D341Med (cell line): ENCODE measurements at regions not wholly inside any gene's neighbourhood (a gene's known extent, or its start where the extent isn't known, plus 50 kb on each side); places are given as distances from the start of the nearest gene placed in this dataset.
"Not testable (repeated sequence)": the region's sequence is repeated elsewhere in the genome, so short reads cannot be mapped to it uniquely, and the experiment has no call there.

Source experiments
- DNase-seq: peaks from one replicate; pipeline ENCODE4 v3.0.0; 2012; ENCODE audit warnings: low spot score

- DNase-seq: no peak
Observed at GRCh38 chrX:75673468-75673867, 111.6 kb downstream of the MAGEE2 start.

DNA sequence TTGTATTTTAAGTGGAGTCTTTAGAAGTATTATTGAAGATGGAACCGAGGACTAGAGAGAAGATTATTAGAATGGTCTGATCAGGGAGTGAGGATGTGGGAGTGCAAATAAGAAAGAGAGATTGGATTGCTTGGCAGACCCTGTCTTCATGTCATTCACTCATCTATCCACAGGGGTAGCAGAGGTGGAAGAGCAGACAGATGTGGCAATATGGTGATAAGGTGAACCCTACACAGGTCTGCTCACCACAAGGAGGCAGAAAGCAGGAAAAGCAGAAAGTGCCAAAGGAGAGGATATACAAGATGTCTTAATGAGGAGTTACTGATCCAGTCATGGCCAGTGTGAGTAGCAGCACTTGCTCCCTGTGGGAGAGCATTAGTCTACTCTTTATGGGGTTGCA is 129.4 kb downstream of the MAGEE2 start:
- DNase-seq: no peak

DNA sequence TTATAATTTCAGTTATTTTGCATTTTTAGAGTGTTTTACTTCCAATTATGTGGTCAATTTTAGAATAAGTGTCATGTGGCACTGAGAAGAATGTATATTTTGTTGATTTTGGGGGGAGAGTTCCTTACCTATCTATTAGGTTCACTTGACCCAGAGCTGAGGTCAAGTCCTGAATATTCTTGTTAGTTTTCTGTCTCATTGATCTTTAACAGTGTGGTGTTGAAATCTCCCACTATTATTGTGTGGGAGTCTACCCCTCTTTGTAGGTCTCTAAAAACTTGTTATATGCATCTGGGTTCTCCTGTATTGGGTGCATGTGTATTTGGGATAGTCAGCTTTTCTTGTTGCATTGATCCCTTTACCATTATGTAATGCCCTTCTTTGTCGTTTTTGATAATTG is 127.0 kb upstream of the ZDHHC15 start:
- no peak for DNase-seq

DNA sequence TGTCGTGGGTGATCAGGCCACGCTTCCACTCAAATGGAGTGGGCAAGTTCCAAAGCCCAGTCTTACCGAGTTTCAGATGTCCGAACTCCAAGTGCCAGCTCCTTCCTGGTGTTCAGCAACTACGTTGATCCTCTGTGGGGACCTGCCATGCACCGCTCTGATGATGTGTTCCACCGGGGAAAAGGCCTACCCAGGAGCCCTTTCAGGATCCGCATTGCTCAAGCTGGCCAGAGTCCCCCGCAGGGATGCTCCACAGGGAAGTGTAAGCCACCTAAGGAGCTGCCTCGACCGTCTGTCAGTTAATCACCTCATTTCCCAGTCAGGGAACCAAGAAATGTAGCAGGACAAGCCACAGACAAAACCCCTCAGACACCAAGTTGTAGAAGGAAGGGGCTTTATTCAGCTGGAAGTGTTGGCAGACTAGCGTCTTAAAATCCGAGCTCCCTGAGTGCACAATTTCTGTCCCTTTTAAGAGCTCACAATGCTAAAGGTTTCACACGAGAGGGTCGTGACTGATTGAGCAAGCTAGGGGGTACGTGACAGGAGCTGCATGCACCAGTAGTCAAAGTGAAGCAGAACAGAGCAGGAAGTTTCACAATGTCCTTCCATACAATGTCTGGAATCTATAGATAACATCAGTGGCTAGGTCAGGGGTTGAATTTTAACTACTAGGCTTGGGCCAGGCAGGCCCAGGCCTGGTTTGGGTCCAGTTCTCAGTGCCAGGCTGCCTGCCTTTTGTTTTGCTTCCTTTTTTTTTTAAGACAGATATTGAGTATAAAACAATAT is 126.2 kb upstream of the ZDHHC15 start:
- DNase-seq: no peak

DNA sequence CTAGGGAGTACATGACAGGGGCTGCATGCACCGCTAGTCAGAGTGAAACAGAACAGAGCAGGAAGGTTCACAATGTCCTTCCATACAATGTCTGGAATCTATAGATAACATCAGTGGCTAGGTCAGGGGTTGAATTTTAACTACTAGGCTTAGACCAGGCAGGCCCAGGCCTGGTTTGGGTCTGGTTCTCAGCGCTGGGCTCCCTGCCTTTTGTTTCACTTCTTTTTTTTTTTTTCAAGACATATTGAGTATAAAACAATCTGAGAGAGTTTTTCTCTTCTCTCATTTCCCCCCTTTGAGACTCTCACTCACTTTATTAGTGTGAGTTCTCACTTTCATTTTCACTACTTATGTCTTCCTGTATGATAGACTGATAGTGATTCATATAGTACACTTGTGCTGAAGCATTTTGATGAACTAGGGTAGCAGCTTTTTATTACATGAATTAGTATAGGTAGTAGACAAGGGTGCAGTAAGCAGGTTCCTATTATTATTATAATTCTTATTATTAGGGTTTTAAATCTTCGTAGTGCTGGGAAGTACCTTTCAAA is 120.0 kb upstream of the ZDHHC15 start:
- no peak for DNase-seq

- DNase-seq: no peak
Observed at GRCh38 chrX:75638332-75638731, 115.5 kb upstream of the ZDHHC15 start.

DNA sequence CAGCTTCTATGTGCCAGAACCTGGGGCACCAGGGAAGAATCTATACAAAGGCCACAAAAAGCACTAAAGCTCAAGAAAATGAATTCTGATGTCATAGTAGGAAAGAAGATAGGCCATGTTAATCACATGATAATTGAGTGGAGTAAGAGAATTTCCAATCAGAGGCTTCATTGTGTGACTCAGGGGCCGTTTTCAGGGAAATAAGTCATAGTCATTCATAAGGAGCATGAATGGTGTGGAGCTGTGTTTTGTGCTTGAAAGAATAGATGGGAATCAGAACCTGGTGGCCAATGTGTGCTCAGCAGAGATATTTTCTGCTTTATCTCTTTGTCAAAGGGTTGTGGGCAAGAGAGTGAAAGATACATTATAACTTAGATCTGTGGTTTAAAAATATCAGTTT is 102.4 kb upstream of the ZDHHC15 start:
- no peak for DNase-seq

DNA sequence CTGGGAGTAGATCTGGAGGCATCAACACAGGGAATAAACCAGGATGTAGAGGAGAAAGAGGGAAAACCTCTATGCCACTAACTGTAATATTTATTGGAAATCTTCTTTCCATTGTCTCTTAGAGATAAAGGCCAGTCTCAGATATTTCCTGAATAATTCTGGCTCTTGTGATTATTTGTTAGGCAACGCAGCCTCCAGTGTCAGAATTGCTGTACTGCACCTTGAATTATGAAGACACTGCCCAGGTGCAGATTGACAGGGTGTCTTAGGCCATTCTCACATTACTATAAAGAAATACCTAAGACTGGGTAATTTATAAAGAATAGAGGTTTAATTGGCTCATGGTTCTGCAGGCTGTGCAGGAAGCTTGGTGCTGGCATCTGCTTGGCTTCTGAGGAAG is 100.7 kb upstream of the ZDHHC15 start:
- no peak for DNase-seq

DNA sequence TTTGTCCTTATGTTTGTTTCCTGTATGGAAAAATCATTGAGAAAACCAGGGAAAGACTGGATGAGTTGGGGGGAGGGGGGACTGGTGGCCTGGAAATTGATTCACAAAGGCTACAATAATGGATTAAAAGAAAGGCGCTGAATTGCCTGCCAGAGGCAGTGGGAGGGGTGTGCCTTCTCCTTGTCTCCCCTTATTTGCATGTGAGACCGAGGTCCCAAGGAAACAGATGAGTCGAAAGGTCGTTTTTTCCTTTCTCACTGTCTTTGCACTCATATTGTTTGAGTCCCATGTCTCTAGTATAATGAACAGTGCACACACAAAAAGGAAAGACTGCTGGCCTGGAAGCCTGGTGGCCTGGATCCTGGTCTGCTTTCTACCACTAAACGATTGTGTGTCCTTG is 86.6 kb upstream of the ZDHHC15 start:
- DNase-seq: no peak

- DNase-seq: peak; percentile 21
Observed at GRCh38 chrX:75603833-75604232, 81.0 kb upstream of the ZDHHC15 start.

GRCh38 chrX:75602022-75602421 is 79.2 kb upstream of the ZDHHC15 start:
- not testable (repeated sequence) for DNase-seq

DNA sequence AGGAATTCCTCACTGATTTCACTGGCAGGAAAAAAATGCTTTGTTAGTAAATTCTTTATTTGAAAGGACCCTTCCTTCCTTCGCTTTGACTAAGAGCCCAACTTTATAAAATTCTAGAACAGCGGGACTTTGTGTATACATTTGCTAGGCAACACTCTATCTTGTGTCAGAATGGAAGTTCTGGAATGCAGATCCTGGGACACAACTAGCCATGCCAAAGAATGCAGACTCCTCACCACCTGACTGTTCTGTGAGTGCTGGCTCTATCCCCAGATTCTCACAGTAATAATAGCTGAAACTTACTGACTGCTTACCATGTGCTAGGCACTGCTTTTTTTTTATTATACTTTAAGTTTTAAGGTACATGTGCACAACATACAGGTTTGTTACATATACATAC is 73.3 kb upstream of the ZDHHC15 start:
- DNase-seq: no peak

- not testable (repeated sequence) for DNase-seq
Observed at GRCh38 chrX:75593186-75593585, 70.3 kb upstream of the ZDHHC15 start.

DNA sequence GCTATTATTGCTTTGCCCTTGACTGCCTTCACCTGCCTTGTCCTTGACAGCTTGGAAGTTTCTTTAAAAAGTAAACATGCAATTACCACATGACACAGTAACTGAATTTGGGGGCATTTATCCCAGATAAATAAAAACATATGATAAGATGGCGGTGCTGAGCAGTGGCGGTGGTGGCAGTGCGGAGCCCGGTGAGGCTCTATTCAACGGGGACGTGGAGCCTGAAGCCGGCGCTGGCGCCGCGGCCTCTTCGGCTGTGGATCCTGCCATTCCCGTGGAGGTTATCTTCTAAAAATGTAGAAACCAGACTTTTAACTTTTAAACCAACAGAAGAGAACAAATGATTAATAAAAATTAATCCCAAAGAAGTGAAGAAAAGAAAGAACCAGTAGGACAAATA is 59.7 kb upstream of the ZDHHC15 start:
- DNase-seq: no peak
